ENCODE measurements at regions not wholly inside any gene's neighbourhood (a gene's known extent, or its start where the extent isn't known, plus 50 kb on each side); places are given as distances from the start of the nearest gene placed in this dataset.

GRCh38 chr12:19988459-19988873 lies 379.9 kb upstream of the PDE3A start:
- Mint-ChIP-seq H3K4me1 (no peaks in the 10 kb centered on the region), H3K27ac (no peak overlapping the region), H3K27me3 (no peaks in the 10 kb centered on the region), H3K9me3 (peaks cover under 1% of the 10 kb centered on the region), H3K36me3 (ENCODE audit: low read depth) (no peaks in the 10 kb centered on the region), H3K4me3 (no peak overlapping the region)
- no peak for DNase-seq
- intact Hi-C loops (cut with micrococcal nuclease): no loop called here

GRCh38 chr12:19988948-19989347 lies 379.4 kb upstream of the PDE3A start:
- no peak for DNase-seq
- intact Hi-C loops (cut with micrococcal nuclease): no loop called here
- Mint-ChIP-seq H3K36me3 (ENCODE audit: low read depth) (no peaks in the 10 kb centered on the region), H3K4me1 (no peaks in the 10 kb centered on the region), H3K27ac (no peak overlapping the region), H3K9me3 (peaks cover 4% of the 10 kb centered on the region), H3K4me3 (no peak overlapping the region), H3K27me3 (no peaks in the 10 kb centered on the region)

GRCh38 chr12:19991146-19991545 lies 377.2 kb upstream of the PDE3A start:
- no peak overlapping the region for H3K27ac Mint-ChIP-seq
- H3K9me3 Mint-ChIP-seq: peaks cover 4% of the 10 kb centered on the region
- no peaks in the 10 kb centered on the region for H3K27me3 Mint-ChIP-seq
- H3K36me3 Mint-ChIP-seq (ENCODE audit: low read depth): no peaks in the 10 kb centered on the region
- H3K4me1 Mint-ChIP-seq: no peaks in the 10 kb centered on the region
- intact Hi-C loops (cut with micrococcal nuclease): no loop called here
- no peak overlapping the region for H3K4me3 Mint-ChIP-seq
- DNase-seq: no peak

GRCh38 chr12:19992311-19992710 lies 376.0 kb upstream of the PDE3A start:
- Mint-ChIP-seq H3K27me3 (no peaks in the 10 kb centered on the region), H3K4me1 (no peaks in the 10 kb centered on the region), H3K4me3 (no peak overlapping the region), H3K9me3 (peaks cover 4% of the 10 kb centered on the region), H3K27ac (no peak overlapping the region), H3K36me3 (ENCODE audit: low read depth) (no peaks in the 10 kb centered on the region)
- intact Hi-C loops (cut with micrococcal nuclease): no loop called here
- DNase-seq: no peak

- H3K9me3 Mint-ChIP-seq: peaks cover 4% of the 10 kb centered on the region
- H3K36me3 Mint-ChIP-seq (ENCODE audit: low read depth): no peaks in the 10 kb centered on the region
- H3K27me3 Mint-ChIP-seq: no peaks in the 10 kb centered on the region
- no peak overlapping the region for H3K27ac Mint-ChIP-seq
- no peak overlapping the region for H3K4me3 Mint-ChIP-seq
- intact Hi-C loops (cut with micrococcal nuclease): no loop called here
- no peak for DNase-seq
- no peaks in the 10 kb centered on the region for H3K4me1 Mint-ChIP-seq
These were observed 373.4 kb upstream of the PDE3A start for GRCh38 chr12:19994968-19995367.

- H3K9me3 Mint-ChIP-seq: peaks cover 4% of the 10 kb centered on the region
- intact Hi-C loops (cut with micrococcal nuclease): no loop called here
These were observed 370.5 kb upstream of the PDE3A start for GRCh38 chr12:19997656-19998400.

GRCh38 chr12:19998411-19998810 lies 369.9 kb upstream of the PDE3A start:
- Mint-ChIP-seq H3K27me3 (no peaks in the 10 kb centered on the region), H3K36me3 (ENCODE audit: low read depth) (no peaks in the 10 kb centered on the region), H3K4me3 (no peak overlapping the region), H3K4me1 (no peaks in the 10 kb centered on the region), H3K9me3 (peaks cover 4% of the 10 kb centered on the region), H3K27ac (no peak overlapping the region)
- intact Hi-C loops (cut with micrococcal nuclease): no loop called here
- DNase-seq: no peak

More at GRCh38 chr12:19997656-19998400, 370.5 kb upstream of the PDE3A start:
- H3K4me3 Mint-ChIP-seq: no peak overlapping the region
- no peaks in the 10 kb centered on the region for H3K36me3 Mint-ChIP-seq (ENCODE audit: low read depth)
- no peaks in the 10 kb centered on the region for H3K27me3 Mint-ChIP-seq
- DNase-seq: no peak
- no peak overlapping the region for H3K27ac Mint-ChIP-seq
- no peaks in the 10 kb centered on the region for H3K4me1 Mint-ChIP-seq

- Mint-ChIP-seq H3K27ac (no peak overlapping the region), H3K9me3 (no peaks in the 10 kb centered on the region)
These were observed 369.2 kb upstream of the PDE3A start for GRCh38 chr12:19998961-19999804.

GRCh38 chr12:19999805-20000138 lies 368.6 kb upstream of the PDE3A start:
- Mint-ChIP-seq H3K27ac (no peak overlapping the region), H3K36me3 (ENCODE audit: low read depth) (no peaks in the 10 kb centered on the region), H3K4me1 (no peaks in the 10 kb centered on the region), H3K9me3 (no peaks in the 10 kb centered on the region), H3K27me3 (no peaks in the 10 kb centered on the region), H3K4me3 (no peak overlapping the region)
- DNase-seq: no peak
- intact Hi-C loops (cut with micrococcal nuclease): no loop called here

More at GRCh38 chr12:19998961-19999804, 369.2 kb upstream of the PDE3A start:
- no peak for DNase-seq
- intact Hi-C loops (cut with micrococcal nuclease): no loop called here
- H3K36me3 Mint-ChIP-seq (ENCODE audit: low read depth): no peaks in the 10 kb centered on the region
- no peaks in the 10 kb centered on the region for H3K27me3 Mint-ChIP-seq
- no peaks in the 10 kb centered on the region for H3K4me1 Mint-ChIP-seq
- no peak overlapping the region for H3K4me3 Mint-ChIP-seq

- Mint-ChIP-seq H3K9me3 (no peaks in the 10 kb centered on the region), H3K4me3 (no peak overlapping the region), H3K36me3 (ENCODE audit: low read depth) (no peaks in the 10 kb centered on the region)
These were observed 368.0 kb upstream of the PDE3A start for GRCh38 chr12:20000229-20000849.

GRCh38 chr12:20003252-20003651 lies 365.1 kb upstream of the PDE3A start:
- Mint-ChIP-seq H3K27ac (no peak overlapping the region), H3K27me3 (no peaks in the 10 kb centered on the region), H3K4me1 (no peaks in the 10 kb centered on the region), H3K4me3 (no peak overlapping the region), H3K36me3 (ENCODE audit: low read depth) (no peaks in the 10 kb centered on the region), H3K9me3 (no peaks in the 10 kb centered on the region)
- intact Hi-C loops (cut with micrococcal nuclease): no loop called here
- DNase-seq: no peak

More at GRCh38 chr12:20000229-20000849, 368.0 kb upstream of the PDE3A start:
- Mint-ChIP-seq H3K27me3 (no peaks in the 10 kb centered on the region), H3K4me1 (no peaks in the 10 kb centered on the region), H3K27ac (no peak overlapping the region)
- no peak for DNase-seq
- intact Hi-C loops (cut with micrococcal nuclease): no loop called here

GRCh38 chr12:20004952-20005351 lies 363.4 kb upstream of the PDE3A start:
- intact Hi-C loops (cut with micrococcal nuclease): no loop called here
- H3K36me3 Mint-ChIP-seq (ENCODE audit: low read depth): no peaks in the 10 kb centered on the region
- H3K4me3 Mint-ChIP-seq: no peak overlapping the region
- no peak overlapping the region for H3K27ac Mint-ChIP-seq
- H3K27me3 Mint-ChIP-seq: no peaks in the 10 kb centered on the region
- no peaks in the 10 kb centered on the region for H3K4me1 Mint-ChIP-seq
- no peak for DNase-seq
- H3K9me3 Mint-ChIP-seq: peaks cover 5% of the 10 kb centered on the region

GRCh38 chr12:20006871-20007730 lies 361.2 kb upstream of the PDE3A start:
- no peaks in the 10 kb centered on the region for H3K27me3 Mint-ChIP-seq
- H3K4me3 Mint-ChIP-seq: no peak overlapping the region
- H3K27ac Mint-ChIP-seq: no peak overlapping the region
- no peaks in the 10 kb centered on the region for H3K4me1 Mint-ChIP-seq
- intact Hi-C loops (cut with micrococcal nuclease): no loop called here
- no peak for DNase-seq
- H3K36me3 Mint-ChIP-seq (ENCODE audit: low read depth): no peaks in the 10 kb centered on the region
- peaks cover 5% of the 10 kb centered on the region for H3K9me3 Mint-ChIP-seq
